ENCODE measurements at regions not wholly inside any gene's neighbourhood (a gene's known extent, or its start where the extent isn't known, plus 50 kb on each side); places are given as distances from the start of the nearest gene placed in this dataset.

DNA sequence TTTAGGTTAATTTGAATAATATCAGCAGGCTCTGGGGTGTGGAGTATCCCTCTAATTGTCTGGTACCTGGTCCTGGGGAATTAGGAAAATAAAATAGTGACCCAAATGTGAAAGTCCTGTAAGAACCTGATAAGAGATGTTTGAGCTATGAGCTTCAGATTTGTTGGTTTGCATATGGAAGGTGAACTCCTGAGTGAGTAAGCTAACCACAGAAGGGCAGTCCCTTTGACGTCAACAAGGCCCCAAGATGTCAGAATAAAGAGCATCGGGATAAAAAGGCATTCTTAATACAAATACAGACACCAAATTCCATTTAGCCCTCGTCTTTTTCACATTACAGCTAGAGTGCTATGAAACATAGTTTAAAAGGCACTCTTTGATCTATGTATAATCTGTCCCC lies 1366.3 kb upstream of the TMEFF2 start:
- Histone ChIP-seq H3K4me3 (no peak overlapping the region), H3K36me3 (no peaks in the 10 kb centered on the region), H3K27ac (no peak overlapping the region), H3K27me3 (replicated peaks in 1 of 7) (no peaks in the 10 kb centered on the region), H3K4me1 (no peaks in the 10 kb centered on the region), H3K9me3 (no peaks in the 10 kb centered on the region)
- WGBS, 5 donors: 65 to 82% (median 72%) methylated on average over 3 of the region's 3 CpGs
- no peak for DNase-seq
- no peak for TF ChIP-seq POLR2A (IDR thresholded peaks at IDR 0.05)
- TF ChIP-seq CTCF (IDR thresholded peaks at IDR 0.05 in 8 of 11, conservative IDR thresholded peaks at IDR 0.05 in 3 of 11): no peak
- TF ChIP-seq POLR2AphosphoS5 (IDR thresholded peaks at IDR 0.05): no peak
- intact Hi-C loops (cut with DNase I; ENCODE audit: low total_unique reads): no loop called here

DNA sequence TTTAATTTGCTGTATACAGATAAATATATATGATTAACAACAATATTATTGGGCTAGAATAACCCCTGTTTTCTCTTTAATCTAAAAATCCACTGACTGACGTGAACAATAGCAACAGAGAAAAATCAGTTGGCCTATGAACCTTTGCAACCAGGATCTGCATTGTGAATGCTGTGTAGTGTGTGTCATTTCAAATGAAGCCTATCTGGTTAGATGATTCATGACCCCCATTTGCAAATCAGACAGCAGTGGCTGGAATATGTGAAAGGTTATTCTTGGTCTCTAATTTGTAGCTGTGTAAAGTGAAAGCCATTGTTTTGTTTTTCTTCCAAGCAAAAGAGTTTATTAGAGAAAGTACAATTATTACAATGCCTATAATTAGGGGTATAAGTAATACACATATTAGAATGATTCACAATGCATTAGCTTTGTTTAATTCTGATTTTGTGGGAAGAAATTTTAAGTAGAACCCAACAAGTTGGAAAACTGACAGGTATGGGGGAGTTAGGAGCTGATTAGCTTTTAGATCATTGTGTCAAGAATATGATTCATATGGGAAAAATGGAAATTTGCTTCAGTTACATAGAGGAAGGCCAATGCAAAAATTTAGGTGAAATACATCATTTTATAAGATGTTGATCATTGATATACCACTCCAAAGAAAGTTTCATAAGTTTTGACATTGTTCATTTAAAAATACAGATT lies 1362.2 kb upstream of the TMEFF2 start:
- Histone ChIP-seq H3K4me1 (no peaks in the 10 kb centered on the region), H3K36me3 (no peaks in the 10 kb centered on the region), H3K27me3 (replicated peaks in 1 of 7) (no peaks in the 10 kb centered on the region), H3K9me3 (peaks cover 0 to 7% (median 6%) of the 10 kb centered on the region in 8 donors), H3K27ac (no peak overlapping the region), H3K4me3 (no peak overlapping the region)
- 62 to 85% (median 78%) methylated on average over 1 of the region's 1 CpG for whole genome bisulfite sequencing, 5 donors
- DNase-seq: no peak
- TF ChIP-seq CTCF (IDR thresholded peaks at IDR 0.05 in 8 of 11, conservative IDR thresholded peaks at IDR 0.05 in 3 of 11): no peak
- TF ChIP-seq POLR2A (IDR thresholded peaks at IDR 0.05): no peak
- no peak for TF ChIP-seq POLR2AphosphoS5 (IDR thresholded peaks at IDR 0.05)
- intact Hi-C loops (cut with DNase I; ENCODE audit: low total_unique reads): no loop called here

GRCh38 chr2:193549661-193550060 lies 1354.9 kb upstream of the TMEFF2 start:
- Histone ChIP-seq H3K4me3 (no peak overlapping the region), H3K9me3 (peaks cover 0 to 34% (median 16%) of the 10 kb centered on the region in 8 donors), H3K27ac (no peak overlapping the region), H3K36me3 (no peaks in the 10 kb centered on the region), H3K4me1 (no peaks in the 10 kb centered on the region), H3K27me3 (replicated peaks in 1 of 7) (no peaks in the 10 kb centered on the region)
- TF ChIP-seq POLR2A (IDR thresholded peaks at IDR 0.05) (no peak), POLR2AphosphoS5 (IDR thresholded peaks at IDR 0.05) (no peak), CTCF (IDR thresholded peaks at IDR 0.05 in 8 of 11, conservative IDR thresholded peaks at IDR 0.05 in 3 of 11) (no peak)
- no peak for DNase-seq
- intact Hi-C loops (cut with DNase I; ENCODE audit: low total_unique reads): no loop called here

GRCh38 chr2:193542762-193543161 lies 1348.0 kb upstream of the TMEFF2 start:
- no peak for DNase-seq
- no peak overlapping the region for H3K4me3 ChIP-seq
- H3K27me3 ChIP-seq (replicated peaks in 1 of 7): no peaks in the 10 kb centered on the region
- H3K4me1 ChIP-seq: no peaks in the 10 kb centered on the region
- TF ChIP-seq CTCF (IDR thresholded peaks at IDR 0.05 in 8 of 11, conservative IDR thresholded peaks at IDR 0.05 in 3 of 11): no peak
- no peak for TF ChIP-seq POLR2AphosphoS5 (IDR thresholded peaks at IDR 0.05)
- TF ChIP-seq POLR2A (IDR thresholded peaks at IDR 0.05): no peak
- 57 to 77% (median 71%) methylated on average over 3 of the region's 3 CpGs for WGBS, 5 donors
- no peak overlapping the region for H3K27ac ChIP-seq
- no peaks in the 10 kb centered on the region for H3K36me3 ChIP-seq
- peaks cover 0 to 14% (median 6%) of the 10 kb centered on the region in 8 donors for H3K9me3 ChIP-seq
- intact Hi-C loops (cut with DNase I; ENCODE audit: low total_unique reads): no loop called here

Data from spleen (tissue), 11 donors.